ES-I3 (cell line): ENCODE measurements at regions not wholly inside any gene's neighbourhood (a gene's known extent, or its start where the extent isn't known, plus 50 kb on each side); places are given as distances from the start of the nearest gene placed in this dataset.
"Not testable (repeated sequence)": the region's sequence is repeated elsewhere in the genome, so short reads cannot be mapped to it uniquely, and the experiment has no call there.

Experiments
- H3K36me3 ChIP-seq: 2 replicates; pipeline ENCODE4 v1.6.1; 2013; ENCODE audit warnings: mild to moderate bottlenecking, low read length, control low read depth, moderate library complexity; ENCODE audit not compliant: insufficient read depth
- H3K4me1 ChIP-seq: 2 replicates; pipeline ENCODE4 v1.6.1; 2013; ENCODE audit warnings: mild to moderate bottlenecking, control low read depth, low read length; ENCODE audit not compliant: insufficient read depth
- H3K9ac ChIP-seq: 2 replicates; pipeline ENCODE4 v1.6.1; 2013; ENCODE audit warnings: low read depth, mild to moderate bottlenecking, low read length, moderate library complexity
- H3K9me3 ChIP-seq: 2 replicates; pipeline ENCODE4 v1.6.1; 2013; ENCODE audit warnings: mild to moderate bottlenecking, low read length, moderate library complexity; ENCODE audit not compliant: control insufficient read depth, insufficient read depth

- peaks cover 22% of the 10 kb centered on the region for H3K4me1 ChIP-seq
- H3K36me3 ChIP-seq, result no peaks in the 10 kb centered on the region
- no peaks in the 10 kb centered on the region for H3K9me3 ChIP-seq
- H3K9ac ChIP-seq, result no peak overlapping the region
These were observed 101.1 kb downstream of the RPLP1 start for GRCh38 chr15:69553686-69554085.

GRCh38 chr15:69554279-69554961 lies 101.8 kb downstream of the RPLP1 start:
- Histone ChIP-seq H3K9ac (no peak overlapping the region), H3K4me1 (peaks cover 22% of the 10 kb centered on the region)

GRCh38 chr15:69555080-69555479 lies 102.5 kb downstream of the RPLP1 start:
- Histone ChIP-seq H3K9ac (no peak overlapping the region), H3K36me3 (no peaks in the 10 kb centered on the region), H3K4me1 (peaks cover 22% of the 10 kb centered on the region), H3K9me3 (no peaks in the 10 kb centered on the region)

More at GRCh38 chr15:69554279-69554961, 101.8 kb downstream of the RPLP1 start:
- no peaks in the 10 kb centered on the region for H3K9me3 ChIP-seq
- no peaks in the 10 kb centered on the region for H3K36me3 ChIP-seq

- Histone ChIP-seq H3K9me3 (no peaks in the 10 kb centered on the region), H3K9ac (no peak overlapping the region), H3K36me3 (no peaks in the 10 kb centered on the region), H3K4me1 (peaks cover 22% of the 10 kb centered on the region)
These were observed 103.7 kb downstream of the RPLP1 start for GRCh38 chr15:69556344-69556743.

GRCh38 chr15:69557020-69557706 lies 104.5 kb downstream of the RPLP1 start:
- Histone ChIP-seq H3K4me1 (peaks cover 22% of the 10 kb centered on the region), H3K9ac (no peak overlapping the region), H3K9me3 (no peaks in the 10 kb centered on the region), H3K36me3 (no peaks in the 10 kb centered on the region)

- H3K9me3 ChIP-seq, result no peaks in the 10 kb centered on the region
- peaks cover 22% of the 10 kb centered on the region for H3K4me1 ChIP-seq
- no peaks in the 10 kb centered on the region for H3K36me3 ChIP-seq
- H3K9ac ChIP-seq, result no peak overlapping the region
These were observed 105.2 kb downstream of the RPLP1 start for GRCh38 chr15:69557707-69558409.

GRCh38 chr15:69559440-69560190 lies 107.0 kb downstream of the RPLP1 start:
- Histone ChIP-seq H3K4me1 (peaks cover 22% of the 10 kb centered on the region), H3K9me3 (no peaks in the 10 kb centered on the region), H3K9ac (no peak overlapping the region), H3K36me3 (no peaks in the 10 kb centered on the region)

GRCh38 chr15:69561071-69561784 lies 108.6 kb downstream of the RPLP1 start:
- no peak overlapping the region for H3K9ac ChIP-seq
- peaks cover 21% of the 10 kb centered on the region for H3K4me1 ChIP-seq
- H3K9me3 ChIP-seq, result no peaks in the 10 kb centered on the region
- no peaks in the 10 kb centered on the region for H3K36me3 ChIP-seq

- Histone ChIP-seq H3K9me3 (no peaks in the 10 kb centered on the region), H3K4me1 (peaks cover 13% of the 10 kb centered on the region), H3K36me3 (no peaks in the 10 kb centered on the region), H3K9ac (no peak overlapping the region)
These were observed 109.5 kb downstream of the RPLP1 start for GRCh38 chr15:69562116-69562515.

- Histone ChIP-seq H3K9ac (no peak overlapping the region), H3K4me1 (peaks cover 8% of the 10 kb centered on the region), H3K9me3 (no peaks in the 10 kb centered on the region), H3K36me3 (no peaks in the 10 kb centered on the region)
These were observed 109.9 kb downstream of the RPLP1 start for GRCh38 chr15:69562564-69562963.

- Histone ChIP-seq H3K36me3 (no peaks in the 10 kb centered on the region), H3K9ac (no peak overlapping the region), H3K4me1 (no peaks in the 10 kb centered on the region), H3K9me3 (no peaks in the 10 kb centered on the region)
These were observed 112.5 kb downstream of the RPLP1 start for GRCh38 chr15:69565066-69565655.

- not testable (repeated sequence) for H3K36me3 ChIP-seq, H3K4me1 ChIP-seq, H3K9me3 ChIP-seq, H3K9ac ChIP-seq
These were observed 114.7 kb downstream of the RPLP1 start for GRCh38 chr15:69567238-69567760.

- no peaks in the 10 kb centered on the region for H3K4me1 ChIP-seq
- H3K9me3 ChIP-seq, result no peaks in the 10 kb centered on the region
- no peaks in the 10 kb centered on the region for H3K36me3 ChIP-seq
- no peak overlapping the region for H3K9ac ChIP-seq
These were observed 115.8 kb downstream of the RPLP1 start for GRCh38 chr15:69568173-69569009.
